GM04503 (cell line): ENCODE measurements at regions not wholly inside any gene's neighbourhood (a gene's known extent, or its start where the extent isn't known, plus 50 kb on each side); places are given as distances from the start of the nearest gene placed in this dataset.

Source experiments
- DNase-seq: peaks from one replicate; pipeline ENCODE4 v3.0.0-alpha.2; 2012; ENCODE audit warnings: low read depth

GRCh38 chr22:27003297-27003696 is 345.9 kb downstream of the MIAT start:
- DNase-seq = no peak

GRCh38 chr22:27004434-27004833 is 347.0 kb downstream of the MIAT start:
- DNase-seq = no peak

GRCh38 chr22:27008454-27008853 is 351.1 kb downstream of the MIAT start:
- DNase-seq = no peak

GRCh38 chr22:27011133-27011532 is 353.7 kb downstream of the MIAT start:
- DNase-seq = no peak

DNA sequence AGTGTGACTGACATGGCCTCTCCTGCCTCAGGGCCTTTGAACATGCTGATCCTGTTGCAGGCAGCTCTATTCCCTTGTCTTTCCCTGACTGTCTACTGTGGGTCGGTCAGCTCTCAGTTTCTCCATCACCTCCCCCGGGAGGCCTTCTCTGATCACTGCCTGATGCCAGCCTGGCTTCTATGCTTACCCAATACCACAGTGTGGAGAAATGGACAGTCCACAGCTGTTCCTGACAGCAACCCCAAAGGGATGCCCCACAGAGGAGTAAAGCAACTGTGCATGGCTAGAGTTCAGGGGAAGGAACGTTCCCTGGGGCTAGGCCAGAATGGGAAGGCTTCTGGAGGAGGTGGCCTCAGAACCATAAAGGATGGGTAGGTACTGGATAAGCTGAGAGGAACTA is 354.3 kb downstream of the MIAT start:
- DNase-seq = no peak

DNA sequence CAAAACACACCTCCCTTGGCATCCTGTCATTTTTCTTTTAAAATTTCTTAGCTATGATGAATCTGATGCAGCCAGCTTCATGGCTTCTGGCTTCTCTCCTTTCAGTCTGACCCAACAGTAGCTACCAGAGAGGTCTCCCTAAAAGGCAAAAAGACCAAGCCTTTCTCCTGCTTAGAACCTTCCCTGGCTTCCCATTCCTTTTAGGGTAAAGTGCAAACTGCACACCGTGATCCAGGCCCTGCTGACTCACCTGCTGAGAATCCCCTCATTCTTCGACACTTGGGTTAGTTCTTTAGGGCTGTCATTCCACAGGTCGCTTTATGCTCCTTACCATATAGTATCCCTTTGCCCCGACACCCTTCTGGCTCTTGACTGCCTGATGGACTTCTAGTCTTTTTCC is 362.4 kb downstream of the MIAT start:
- no peak for DNase-seq

DNA sequence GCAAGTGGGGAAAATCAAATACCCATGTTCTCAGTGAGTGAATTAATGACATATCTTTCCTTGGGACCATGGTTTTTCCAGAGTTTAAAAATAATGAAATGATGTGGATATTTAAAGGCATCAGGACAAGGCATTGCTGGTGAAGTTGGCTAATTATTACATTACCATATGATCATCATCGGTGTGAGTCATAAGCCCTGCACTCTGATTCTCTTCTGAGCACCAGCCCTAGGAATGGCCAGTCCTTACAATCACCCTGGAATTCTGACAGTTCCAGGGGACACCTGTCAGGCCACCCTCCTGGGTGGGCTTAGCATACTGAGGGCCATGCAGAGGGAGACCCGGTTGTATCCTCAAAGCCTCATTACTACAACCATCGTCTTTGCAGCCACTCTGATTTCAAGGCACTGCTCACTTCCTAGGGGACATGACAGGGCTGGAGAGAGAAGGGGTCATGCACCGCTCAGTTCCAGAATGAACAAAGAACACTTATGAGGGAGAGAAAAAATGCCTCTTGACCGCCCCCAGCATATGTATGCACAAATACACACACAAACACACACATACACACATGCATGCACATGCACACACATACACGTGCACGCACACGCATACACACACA is 365.0 kb downstream of the MIAT start:
- no peak for DNase-seq

DNA sequence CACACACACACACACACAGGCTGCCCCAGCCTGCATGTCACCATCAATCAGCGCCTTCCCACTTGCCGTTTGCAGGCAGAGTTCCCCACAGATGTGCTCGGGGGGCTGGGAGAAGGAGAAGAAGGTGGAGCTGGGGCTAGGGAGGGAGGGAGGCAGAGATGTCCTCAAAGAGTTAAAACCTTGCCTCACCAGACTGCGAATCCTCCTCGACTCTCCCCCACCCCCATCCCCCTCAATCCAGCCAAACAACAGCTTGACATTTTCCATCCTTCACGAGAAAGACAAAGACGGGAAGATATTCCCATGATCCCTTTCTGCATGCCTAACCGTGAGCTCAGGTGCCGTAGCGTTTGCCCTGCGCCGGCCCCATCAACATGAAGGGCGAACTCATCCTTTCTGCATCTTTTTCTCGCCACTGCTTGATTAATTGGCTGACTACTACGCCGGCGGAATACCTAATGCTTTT is 365.5 kb downstream of the MIAT start:
- no peak for DNase-seq

GRCh38 chr22:27023591-27023990 is 366.2 kb downstream of the MIAT start:
- DNase-seq = no peak

GRCh38 chr22:27024982-27025381 is 367.6 kb downstream of the MIAT start:
- DNase-seq = no peak

DNA sequence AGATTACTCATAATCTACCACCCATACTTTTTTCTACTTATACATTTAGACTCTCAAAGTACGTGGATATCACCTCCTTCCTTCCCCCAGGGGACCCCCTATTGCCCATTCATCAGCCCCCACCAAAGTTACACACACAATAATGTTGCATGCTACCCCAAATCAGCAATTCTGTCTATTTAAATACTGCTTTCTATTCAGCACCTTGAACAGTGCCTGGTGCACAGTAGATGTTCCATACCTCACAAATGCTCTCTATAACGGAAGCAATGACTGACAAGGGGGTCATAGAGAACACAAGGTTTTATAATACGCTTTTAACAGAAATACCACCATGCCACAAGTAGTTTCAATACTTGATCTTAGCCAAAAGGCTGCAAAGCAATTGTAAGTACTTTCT is 370.7 kb downstream of the MIAT start:
- DNase-seq = no peak

GRCh38 chr22:27029584-27030130 is 372.3 kb downstream of the MIAT start:
- DNase-seq = no peak

GRCh38 chr22:27032091-27032761 is 374.8 kb downstream of the MIAT start:
- no peak for DNase-seq

- no peak for DNase-seq
Observed at GRCh38 chr22:27041745-27042310, 384.4 kb downstream of the MIAT start.

DNA sequence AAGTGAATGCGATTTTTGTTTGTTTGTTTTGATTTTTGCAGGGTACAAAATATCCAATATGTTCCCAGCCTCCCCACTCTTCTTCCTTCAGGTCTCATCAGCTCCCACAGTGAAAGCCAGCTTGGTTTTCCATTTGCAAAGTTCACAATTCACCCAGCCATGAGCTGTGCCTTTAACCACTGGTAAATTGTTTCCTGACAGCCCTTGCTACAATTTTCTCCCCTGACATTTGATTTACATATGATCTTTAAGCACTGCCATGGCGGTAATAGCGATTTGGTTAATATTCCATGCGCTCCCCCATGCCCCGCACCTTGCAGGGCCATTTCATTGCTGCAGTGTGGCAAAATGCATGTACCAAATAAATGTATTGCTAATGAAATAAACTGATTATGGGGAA is 385.9 kb downstream of the MIAT start:
- no peak for DNase-seq

DNA sequence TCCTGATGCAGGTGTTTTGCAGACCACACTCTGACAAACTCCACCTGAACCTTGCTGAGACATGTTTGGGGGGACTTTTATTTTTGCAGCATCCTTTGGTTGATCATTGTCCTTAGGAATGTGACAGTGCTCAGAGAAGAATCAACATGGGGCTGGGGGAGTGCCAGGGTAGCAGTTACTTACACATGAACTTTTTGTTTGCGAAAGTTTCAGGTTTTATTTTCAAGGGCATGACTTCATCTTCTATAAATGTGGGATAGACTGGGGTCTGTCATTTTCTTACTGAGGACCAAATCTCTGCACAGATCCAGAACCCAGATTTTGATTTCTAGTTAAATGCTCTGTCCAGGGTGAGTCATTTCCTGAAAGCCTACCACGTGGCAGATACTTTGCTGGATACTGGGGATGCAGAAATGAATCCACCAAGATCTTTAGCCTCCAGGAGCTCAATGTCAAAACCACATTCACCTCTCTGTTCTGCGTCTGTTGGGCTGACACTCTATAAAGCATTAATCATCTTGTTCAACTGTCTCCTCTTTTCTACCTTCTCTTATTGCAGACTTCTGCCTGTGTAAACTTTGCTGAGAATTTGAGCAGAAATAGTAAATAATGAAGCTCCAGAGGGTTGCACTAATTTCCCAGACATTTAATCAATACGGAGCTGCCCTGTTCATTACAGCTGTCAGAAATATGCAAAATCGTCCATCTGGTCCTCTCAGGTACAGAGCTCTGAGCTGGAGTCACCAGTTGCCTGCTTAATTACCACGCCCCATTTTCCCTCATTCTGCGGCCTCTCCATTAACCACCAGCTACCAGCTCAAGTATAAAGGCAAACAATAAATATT is 387.9 kb downstream of the MIAT start:
- peak; percentile 11 for DNase-seq

GRCh38 chr22:27046086-27046485 is 388.7 kb downstream of the MIAT start:
- no peak for DNase-seq

GRCh38 chr22:27046603-27047002 is 389.2 kb downstream of the MIAT start:
- DNase-seq = no peak

DNA sequence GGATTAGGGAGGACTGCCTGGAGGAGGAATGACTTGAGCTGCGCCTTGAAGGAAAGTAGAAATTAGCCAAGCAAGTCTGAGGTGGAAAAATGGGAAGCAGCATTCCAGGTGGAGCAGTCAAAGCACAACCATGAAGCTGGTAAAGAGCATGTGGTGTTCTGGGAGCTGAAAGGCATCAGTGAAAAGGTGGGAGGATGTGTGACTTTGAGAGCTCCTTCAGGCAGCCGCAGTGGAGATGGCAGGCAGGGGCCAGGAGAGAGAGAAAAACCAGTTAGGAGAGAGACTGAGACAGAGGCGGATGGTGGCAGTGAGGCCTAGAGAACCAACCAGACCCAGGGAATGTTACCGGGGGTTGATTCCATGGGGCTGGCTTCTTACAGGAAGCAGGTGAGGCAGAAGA is 393.4 kb downstream of the MIAT start:
- DNase-seq = no peak

GRCh38 chr22:27051407-27051806 is 394.0 kb downstream of the MIAT start:
- DNase-seq = no peak

DNA sequence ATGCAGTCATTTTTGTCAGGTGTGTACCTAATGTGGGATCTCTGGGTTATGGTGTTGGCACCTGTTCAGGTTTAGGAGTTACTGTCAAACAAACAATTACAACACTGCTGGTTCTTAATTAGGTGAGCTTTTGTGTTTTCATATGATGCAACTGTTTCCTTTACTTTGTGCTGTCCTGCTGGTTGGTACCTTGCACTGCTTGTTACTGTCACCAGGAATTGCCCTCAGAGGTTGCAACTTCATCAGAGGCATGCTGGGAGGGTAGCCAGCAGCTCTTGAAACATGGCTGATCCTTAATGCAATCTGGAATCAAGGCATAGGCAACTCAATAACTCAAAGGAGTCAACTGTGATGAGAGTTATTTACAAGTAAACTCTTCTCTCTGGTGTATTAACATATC is 400.3 kb downstream of the MIAT start:
- DNase-seq = no peak

DNA sequence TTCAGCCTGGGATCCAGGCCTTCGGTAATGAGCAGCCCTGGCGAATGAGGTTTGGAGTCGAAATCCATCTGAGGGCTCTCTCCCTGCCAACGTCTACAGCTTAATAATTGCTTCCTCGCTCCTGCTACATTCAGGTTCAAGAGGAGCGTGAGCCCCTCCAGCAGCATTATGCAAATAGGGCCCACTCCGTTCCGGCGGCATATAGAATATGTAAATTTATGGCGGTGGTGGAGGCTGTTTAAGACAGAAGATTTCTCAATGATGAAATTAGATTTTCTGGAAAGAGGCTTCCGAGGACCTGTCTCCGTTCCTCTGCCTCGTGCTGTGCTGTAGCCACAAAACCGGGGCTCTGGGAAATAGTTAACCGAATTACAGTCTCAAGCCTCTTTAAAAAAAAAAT is 402.8 kb downstream of the MIAT start:
- no peak for DNase-seq
